ENCODE measurements at regions not wholly inside any gene's neighbourhood (a gene's known extent, or its start where the extent isn't known, plus 50 kb on each side); places are given as distances from the start of the nearest gene placed in this dataset.
"Not testable (repeated sequence)": the region's sequence is repeated elsewhere in the genome, so short reads cannot be mapped to it uniquely, and the experiment has no call there.

DNA sequence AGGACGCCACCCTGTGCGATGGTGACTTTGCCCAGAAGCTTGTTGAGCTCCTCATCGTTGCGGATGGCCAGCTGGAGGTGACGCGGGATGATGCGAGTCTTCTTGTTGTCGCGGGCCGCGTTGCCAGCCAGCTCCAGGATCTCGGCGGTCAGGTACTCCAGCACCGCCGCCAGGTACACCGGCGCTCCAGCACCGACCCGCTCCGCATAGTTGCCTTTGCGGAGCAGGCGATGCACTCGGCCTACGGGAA lies 97.9 kb downstream of the OR2B2 start:
- CTCF ChIA-PET (ENCODE audit: low intra/inter-chr PET ratio, low total read pairs), result not testable (repeated sequence)
- TF ChIP-seq SALL2 (CRISPR knock-in tag; IDR thresholded peaks at IDR 0.05), result 0 out of 2 replicates have a peak, but pooled peaks have one; percentile 20
- TF ChIP-seq NFKB2 (CRISPR knock-in tag; IDR thresholded peaks at IDR 0.05; ENCODE audit: borderline replicate concordance), result peak; percentile 42; the same call in 1 of the 2 replicates
- TF ChIP-seq, protein P1, sequence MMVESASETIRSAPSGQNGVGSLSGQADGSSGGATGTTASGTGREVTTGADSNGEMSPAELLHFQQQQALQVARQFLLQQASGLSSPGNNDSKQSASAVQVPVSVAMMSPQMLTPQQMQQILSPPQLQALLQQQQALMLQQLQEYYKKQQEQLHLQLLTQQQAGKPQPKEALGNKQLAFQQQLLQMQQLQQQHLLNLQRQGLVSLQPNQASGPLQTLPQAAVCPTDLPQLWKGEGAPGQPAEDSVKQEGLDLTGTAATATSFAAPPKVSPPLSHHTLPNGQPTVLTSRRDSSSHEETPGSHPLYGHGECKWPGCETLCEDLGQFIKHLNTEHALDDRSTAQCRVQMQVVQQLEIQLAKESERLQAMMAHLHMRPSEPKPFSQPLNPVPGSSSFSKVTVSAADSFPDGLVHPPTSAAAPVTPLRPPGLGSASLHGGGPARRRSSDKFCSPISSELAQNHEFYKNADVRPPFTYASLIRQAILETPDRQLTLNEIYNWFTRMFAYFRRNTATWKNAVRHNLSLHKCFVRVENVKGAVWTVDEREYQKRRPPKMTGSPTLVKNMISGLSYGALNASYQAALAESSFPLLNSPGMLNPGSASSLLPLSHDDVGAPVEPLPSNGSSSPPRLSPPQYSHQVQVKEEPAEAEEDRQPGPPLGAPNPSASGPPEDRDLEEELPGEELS (CRISPR knock-in tag; IDR thresholded peaks at IDR 0.05), result 0 out of 2 replicates have a peak, but pooled peaks have one; percentile 5
- TF ChIP-seq, protein P2, sequence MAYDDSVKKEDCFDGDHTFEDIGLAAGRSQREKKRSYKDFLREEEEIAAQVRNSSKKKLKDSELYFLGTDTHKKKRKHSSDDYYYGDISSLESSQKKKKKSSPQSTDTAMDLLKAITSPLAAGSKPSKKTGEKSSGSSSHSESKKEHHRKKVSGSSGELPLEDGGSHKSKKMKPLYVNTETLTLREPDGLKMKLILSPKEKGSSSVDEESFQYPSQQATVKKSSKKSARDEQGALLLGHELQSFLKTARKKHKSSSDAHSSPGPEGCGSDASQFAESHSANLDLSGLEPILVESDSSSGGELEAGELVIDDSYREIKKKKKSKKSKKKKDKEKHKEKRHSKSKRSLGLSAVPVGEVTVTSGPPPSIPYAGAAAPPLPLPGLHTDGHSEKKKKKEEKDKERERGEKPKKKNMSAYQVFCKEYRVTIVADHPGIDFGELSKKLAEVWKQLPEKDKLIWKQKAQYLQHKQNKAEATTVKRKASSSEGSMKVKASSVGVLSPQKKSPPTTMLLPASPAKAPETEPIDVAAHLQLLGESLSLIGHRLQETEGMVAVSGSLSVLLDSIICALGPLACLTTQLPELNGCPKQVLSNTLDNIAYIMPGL (CRISPR knock-in tag; IDR thresholded peaks at IDR 0.05; ENCODE audit: borderline replicate concordance in 1 of 2, low read depth in 1 of 2), result peak in 1 of 2 experiments; percentile 78; a peak in 1 of 4 replicates
- TF ChIP-seq HNRNPLL (IDR thresholded peaks at IDR 0.05; ENCODE audit: low read depth, low read length, poor library complexity, severe bottlenecking), result peak; percentile 71
- TF ChIP-seq, protein P3, sequence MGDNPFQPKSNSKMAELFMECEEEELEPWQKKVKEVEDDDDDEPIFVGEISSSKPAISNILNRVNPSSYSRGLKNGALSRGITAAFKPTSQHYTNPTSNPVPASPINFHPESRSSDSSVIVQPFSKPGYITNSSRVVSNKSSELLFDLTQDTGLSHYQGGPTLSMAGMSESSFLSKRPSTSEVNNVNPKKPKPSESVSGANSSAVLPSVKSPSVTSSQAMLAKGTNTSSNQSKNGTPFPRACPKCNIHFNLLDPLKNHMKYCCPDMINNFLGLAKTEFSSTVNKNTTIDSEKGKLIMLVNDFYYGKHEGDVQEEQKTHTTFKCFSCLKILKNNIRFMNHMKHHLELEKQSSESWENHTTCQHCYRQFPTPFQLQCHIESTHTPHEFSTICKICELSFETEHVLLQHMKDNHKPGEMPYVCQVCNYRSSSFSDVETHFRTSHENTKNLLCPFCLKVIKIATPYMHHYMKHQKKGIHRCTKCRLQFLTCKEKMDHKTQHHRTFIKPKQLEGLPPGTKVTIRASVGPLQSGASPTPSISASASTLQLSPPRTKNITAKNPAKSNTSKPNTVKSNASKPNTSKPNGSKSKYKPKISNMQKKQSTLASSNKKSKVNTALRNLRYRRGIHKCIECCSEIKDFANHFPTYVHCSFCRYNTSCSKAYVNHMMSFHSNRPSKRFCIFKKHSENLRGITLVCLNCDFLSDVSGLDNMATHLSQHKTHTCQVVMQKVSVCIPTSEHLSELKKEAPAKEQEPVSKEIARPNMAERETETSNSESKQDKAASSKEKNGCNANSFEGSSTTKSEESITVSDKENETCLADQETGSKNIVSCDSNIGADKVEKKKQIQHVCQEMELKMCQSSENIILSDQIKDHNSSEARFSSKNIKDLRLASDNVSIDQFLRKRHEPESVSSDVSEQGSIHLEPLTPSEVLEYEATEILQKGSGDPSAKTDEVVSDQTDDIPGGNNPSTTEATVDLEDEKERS (CRISPR knock-in tag; IDR thresholded peaks at IDR 0.05), result peak; percentile 21; the same call in 1 of the 2 replicates
- TF ChIP-seq POLR2A (IDR thresholded peaks at IDR 0.05; ENCODE audit: insufficient read depth in 1 of 2, low read depth in 2 of 2, low read length in 2 of 2), result peak in 1 of 2 experiments; percentile 66; a peak in 1 of 4 replicates
- TF ChIP-seq ZSCAN30 (CRISPR knock-in tag; IDR thresholded peaks at IDR 0.05), result peak; percentile 26; the same call in 1 of the 2 replicates
- TF ChIP-seq, protein P4, sequence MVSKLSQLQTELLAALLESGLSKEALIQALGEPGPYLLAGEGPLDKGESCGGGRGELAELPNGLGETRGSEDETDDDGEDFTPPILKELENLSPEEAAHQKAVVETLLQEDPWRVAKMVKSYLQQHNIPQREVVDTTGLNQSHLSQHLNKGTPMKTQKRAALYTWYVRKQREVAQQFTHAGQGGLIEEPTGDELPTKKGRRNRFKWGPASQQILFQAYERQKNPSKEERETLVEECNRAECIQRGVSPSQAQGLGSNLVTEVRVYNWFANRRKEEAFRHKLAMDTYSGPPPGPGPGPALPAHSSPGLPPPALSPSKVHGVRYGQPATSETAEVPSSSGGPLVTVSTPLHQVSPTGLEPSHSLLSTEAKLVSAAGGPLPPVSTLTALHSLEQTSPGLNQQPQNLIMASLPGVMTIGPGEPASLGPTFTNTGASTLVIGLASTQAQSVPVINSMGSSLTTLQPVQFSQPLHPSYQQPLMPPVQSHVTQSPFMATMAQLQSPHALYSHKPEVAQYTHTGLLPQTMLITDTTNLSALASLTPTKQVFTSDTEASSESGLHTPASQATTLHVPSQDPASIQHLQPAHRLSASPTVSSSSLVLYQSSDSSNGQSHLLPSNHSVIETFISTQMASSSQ (IDR thresholded peaks at IDR 0.05; ENCODE audit: low read depth), result not testable (repeated sequence)
- TF ChIP-seq, protein P4 (CRISPR knock-in tag; IDR thresholded peaks at IDR 0.05; ENCODE audit: borderline replicate concordance), result 0 out of 2 replicates have a peak, but pooled peaks have one; percentile 9
- peak; percentile 48; the same call in 1 of the 2 replicates for TF ChIP-seq ZNF543 (CRISPR knock-in tag; IDR thresholded peaks at IDR 0.05)
- peak; percentile 21; the same call in 1 of the 2 replicates for TF ChIP-seq HDAC1 (CRISPR knock-in tag; IDR thresholded peaks at IDR 0.05)
- peak; percentile 49; the same call in 1 of the 2 replicates for TF ChIP-seq ZFX (CRISPR knock-in tag; IDR thresholded peaks at IDR 0.05; ENCODE audit: low read depth)

More for the DNA sequence above, 97.9 kb downstream of the OR2B2 start:
- H3K9me3 ChIP-seq (ENCODE audit: low read length); FAIRE-seq; DNase-seq (ENCODE audit: low spot score); H3K79me2 ChIP-seq (ENCODE audit: insufficient read depth, low read length); H3K36me3 ChIP-seq (replicated peaks in 1 of 2; ENCODE audit: control insufficient read depth in 1 of 2, insufficient read depth in 2 of 2, low read length in 2 of 2); H4K20me1 ChIP-seq (ENCODE audit: insufficient read depth, low read length); H3K27me3 ChIP-seq (ENCODE audit: control insufficient read depth in 1 of 2, insufficient read depth in 2 of 2, low read length in 2 of 2); intact Hi-C loops (cut with micrococcal nuclease; ENCODE audit: unreplicated experiment): not testable (repeated sequence)
- BruUV-seq (replicated peaks), result TSS peak; percentile 100
- POLR2A ChIA-PET, result interaction anchor here (1.3 to 4.6 kb wide), 6 partner anchors 9 to 1691 kb away, joined by 3 to 40 read pairs (median 16); a partner anchor contains a TSS
- H3K4me1 ChIP-seq (ENCODE audit: insufficient read depth, low read length), result peaks cover 43% of the 10 kb centered on the region
- peak overlapping the region; percentile 66 for H3K9ac ChIP-seq (ENCODE audit: insufficient read depth, low read depth, low read length)
- 4% methylated on average over 5 of the region's 24 CpGs for WGBS (ENCODE audit: low lambda C conversion rate)
- in situ Hi-C loops (cut with HindIII; ENCODE audit: extremely low pct_ligation_motif_present, low pct_unique_long_range_greater_than_20kb), result loop anchor here (10.0 kb wide), 1 partner anchor 1780 kb away; a partner anchor contains a TSS
- peak overlapping the region; percentile 72 for H3K4me2 ChIP-seq (ENCODE audit: low read depth, low read length)
- H3K27ac ChIP-seq (ENCODE audit: extremely low read length, insufficient read depth, low read length), result peak overlapping the region; percentile 73
- ATAC-seq, result peak; percentile 52
- peak overlapping the region; percentile 2 for H2AFZ ChIP-seq (ENCODE audit: low read length)
- H3K4me3 ChIP-seq (replicated peaks in 1 of 3; ENCODE audit: insufficient read depth in 1 of 3, low read depth in 2 of 3, low read length in 3 of 3), result peak overlapping the region; percentile 38 to 62 (median 53); a peak in 5 of 6 replicates

Measured in HepG2 (cell line).